ENCODE measurements at regions not wholly inside any gene's neighbourhood (a gene's known extent, or its start where the extent isn't known, plus 50 kb on each side); places are given as distances from the start of the nearest gene placed in this dataset.

DNA sequence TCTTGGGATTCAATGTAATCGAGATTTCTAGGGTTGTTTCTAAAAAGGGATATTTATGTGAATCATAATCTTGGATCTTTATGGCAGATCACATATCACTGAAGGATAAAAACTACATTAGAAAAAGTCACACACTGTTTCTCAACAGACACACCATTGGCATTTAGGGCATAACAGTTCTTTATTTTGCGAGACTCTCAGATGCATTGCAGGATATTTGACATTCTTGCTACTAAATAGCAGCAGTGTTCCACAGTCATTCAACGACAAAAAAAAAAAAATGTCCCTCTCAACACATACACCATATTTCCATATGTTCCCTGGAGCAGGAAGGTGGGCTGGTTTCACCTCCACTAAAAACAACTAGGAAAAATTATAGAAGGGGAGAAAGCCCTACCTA lies 243.4 kb upstream of the PCDH18 start:
- H3K4me3 Mint-ChIP-seq, result no peak overlapping the region
- peaks cover 6% of the 10 kb centered on the region for H3K4me1 Mint-ChIP-seq (ENCODE audit: unreplicated experiment)
- no peaks in the 10 kb centered on the region for H3K27me3 Mint-ChIP-seq
- TF ChIP-seq, protein P1, sequence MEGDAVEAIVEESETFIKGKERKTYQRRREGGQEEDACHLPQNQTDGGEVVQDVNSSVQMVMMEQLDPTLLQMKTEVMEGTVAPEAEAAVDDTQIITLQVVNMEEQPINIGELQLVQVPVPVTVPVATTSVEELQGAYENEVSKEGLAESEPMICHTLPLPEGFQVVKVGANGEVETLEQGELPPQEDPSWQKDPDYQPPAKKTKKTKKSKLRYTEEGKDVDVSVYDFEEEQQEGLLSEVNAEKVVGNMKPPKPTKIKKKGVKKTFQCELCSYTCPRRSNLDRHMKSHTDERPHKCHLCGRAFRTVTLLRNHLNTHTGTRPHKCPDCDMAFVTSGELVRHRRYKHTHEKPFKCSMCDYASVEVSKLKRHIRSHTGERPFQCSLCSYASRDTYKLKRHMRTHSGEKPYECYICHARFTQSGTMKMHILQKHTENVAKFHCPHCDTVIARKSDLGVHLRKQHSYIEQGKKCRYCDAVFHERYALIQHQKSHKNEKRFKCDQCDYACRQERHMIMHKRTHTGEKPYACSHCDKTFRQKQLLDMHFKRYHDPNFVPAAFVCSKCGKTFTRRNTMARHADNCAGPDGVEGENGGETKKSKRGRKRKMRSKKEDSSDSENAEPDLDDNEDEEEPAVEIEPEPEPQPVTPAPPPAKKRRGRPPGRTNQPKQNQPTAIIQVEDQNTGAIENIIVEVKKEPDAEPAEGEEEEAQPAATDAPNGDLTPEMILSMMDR (conservative IDR thresholded peaks at IDR 0.05), result no peak
- H3K36me3 Mint-ChIP-seq, result no peaks in the 10 kb centered on the region
- H3K9me3 Mint-ChIP-seq, result no peaks in the 10 kb centered on the region
- H3K27ac Mint-ChIP-seq, result no peak overlapping the region
- no peak for DNase-seq (ENCODE audit: extremely low spot score, unreplicated experiment)

DNA sequence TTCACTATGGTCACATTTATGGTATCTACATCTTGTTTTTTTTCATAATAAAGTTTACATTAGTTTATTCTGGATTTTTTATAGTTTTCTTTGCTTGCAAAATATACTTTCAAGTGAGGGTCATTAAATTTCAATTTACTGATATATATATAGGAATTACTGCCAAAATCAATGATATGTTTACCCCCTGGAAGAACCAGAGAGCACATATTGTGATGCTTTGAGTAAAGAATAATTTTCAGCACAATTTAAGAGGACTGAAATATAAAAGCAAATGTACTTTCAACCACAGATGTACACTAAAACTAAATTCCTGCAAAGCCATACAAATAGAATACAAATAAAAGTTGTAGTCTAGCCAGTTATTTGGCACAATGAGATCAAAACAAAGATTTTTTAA lies 242.2 kb upstream of the PCDH18 start:
- Mint-ChIP-seq H3K36me3 (no peaks in the 10 kb centered on the region), H3K4me1 (ENCODE audit: unreplicated experiment) (peaks cover 6% of the 10 kb centered on the region), H3K9me3 (peaks cover 5% of the 10 kb centered on the region), H3K27ac (no peak overlapping the region), H3K27me3 (no peaks in the 10 kb centered on the region), H3K4me3 (no peak overlapping the region)
- TF ChIP-seq, protein P1 (conservative IDR thresholded peaks at IDR 0.05), result no peak
- no peak for DNase-seq (ENCODE audit: extremely low spot score, unreplicated experiment)

DNA sequence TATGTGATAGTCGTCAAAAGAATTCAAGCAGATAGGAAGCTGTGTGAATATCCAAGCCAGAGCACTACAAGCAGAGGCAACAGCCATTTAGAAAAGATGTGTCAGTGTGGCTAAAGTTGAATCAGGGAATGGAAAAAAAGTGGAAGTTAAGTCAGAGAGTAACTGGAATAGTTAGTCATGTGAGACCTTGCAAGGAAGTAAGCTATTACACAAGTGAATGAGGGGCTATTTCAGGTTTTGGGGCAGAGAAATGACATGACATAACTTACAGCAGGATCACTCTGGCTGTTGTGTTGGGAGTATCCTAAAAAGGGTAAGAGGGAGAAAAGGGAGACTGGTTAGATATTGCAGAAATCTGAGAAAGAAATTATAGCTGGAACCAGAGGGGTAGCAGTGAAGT lies 236.6 kb upstream of the PCDH18 start:
- no peak overlapping the region for H3K4me3 Mint-ChIP-seq
- no peaks in the 10 kb centered on the region for H3K4me1 Mint-ChIP-seq (ENCODE audit: unreplicated experiment)
- peaks cover 5% of the 10 kb centered on the region for H3K9me3 Mint-ChIP-seq
- no peaks in the 10 kb centered on the region for H3K36me3 Mint-ChIP-seq
- no peak for DNase-seq (ENCODE audit: extremely low spot score, unreplicated experiment)
- H3K27me3 Mint-ChIP-seq, result no peaks in the 10 kb centered on the region
- TF ChIP-seq, protein P1 (conservative IDR thresholded peaks at IDR 0.05), result no peak
- H3K27ac Mint-ChIP-seq, result no peak overlapping the region

DNA sequence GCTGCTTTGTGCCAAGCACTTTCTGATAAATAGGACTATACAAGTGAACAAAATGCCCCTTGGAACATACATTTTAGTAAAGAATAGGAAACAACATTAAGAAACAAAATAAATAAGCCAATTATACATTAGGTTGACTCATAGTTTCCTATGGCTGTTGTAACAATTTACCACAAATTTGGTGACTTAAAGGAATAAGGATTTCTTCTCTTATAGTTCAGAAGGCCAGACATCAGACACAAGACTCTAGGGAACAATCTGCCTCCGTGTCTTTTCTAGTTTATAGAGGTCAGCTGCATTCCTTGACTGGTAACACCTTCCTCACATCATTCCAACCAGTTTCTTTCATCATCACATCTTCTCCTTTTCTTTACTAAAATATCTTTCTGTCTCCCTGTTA lies 235.9 kb upstream of the PCDH18 start:
- no peak for DNase-seq (ENCODE audit: extremely low spot score, unreplicated experiment)
- Mint-ChIP-seq H3K4me3 (no peak overlapping the region), H3K4me1 (ENCODE audit: unreplicated experiment) (no peaks in the 10 kb centered on the region), H3K27ac (no peak overlapping the region), H3K27me3 (no peaks in the 10 kb centered on the region), H3K36me3 (no peaks in the 10 kb centered on the region), H3K9me3 (peaks cover 5% of the 10 kb centered on the region)
- TF ChIP-seq, protein P1 (conservative IDR thresholded peaks at IDR 0.05), result no peak

DNA sequence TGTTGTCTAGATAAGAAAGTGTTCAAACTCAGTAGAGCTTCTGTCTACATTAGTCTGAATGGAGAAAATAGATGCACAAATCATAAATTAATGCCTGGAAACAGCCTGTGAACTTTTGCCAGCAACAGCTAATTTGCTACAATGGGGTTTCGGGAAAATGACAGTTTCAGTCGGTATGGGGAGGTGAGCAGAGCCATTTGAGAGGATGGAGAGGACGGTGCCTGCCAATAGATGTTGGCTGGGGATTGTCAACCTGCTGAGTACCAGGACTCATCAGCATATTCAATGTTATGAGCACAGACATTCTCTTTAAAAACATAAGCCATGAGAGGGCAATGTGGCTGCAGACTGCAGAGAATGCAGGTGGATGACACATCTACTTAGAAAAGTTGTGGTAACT lies 230.3 kb upstream of the PCDH18 start:
- Mint-ChIP-seq H3K27me3 (no peaks in the 10 kb centered on the region), H3K4me3 (no peak overlapping the region), H3K36me3 (no peaks in the 10 kb centered on the region), H3K9me3 (no peaks in the 10 kb centered on the region), H3K4me1 (ENCODE audit: unreplicated experiment) (no peaks in the 10 kb centered on the region), H3K27ac (no peak overlapping the region)
- TF ChIP-seq, protein P1 (conservative IDR thresholded peaks at IDR 0.05), result no peak
- DNase-seq (ENCODE audit: extremely low spot score, unreplicated experiment), result no peak

Measured in type B pancreatic cell (in vitro differentiated cells).